ENCODE measurements at regions not wholly inside any gene's neighbourhood (a gene's known extent, or its start where the extent isn't known, plus 50 kb on each side); places are given as distances from the start of the nearest gene placed in this dataset.

- TF ChIP-seq CTCF (IDR thresholded peaks at IDR 0.05), result no peak
- no peak for TF ChIP-seq POLR2A (IDR thresholded peaks at IDR 0.05)
These were observed 129.4 kb downstream of the AKR1D1 start for GRCh38 chr7:138205614-138206150.
